ENCODE measurements at regions not wholly inside any gene's neighbourhood (a gene's known extent, or its start where the extent isn't known, plus 50 kb on each side); places are given as distances from the start of the nearest gene placed in this dataset.
"Not testable (repeated sequence)": the region's sequence is repeated elsewhere in the genome, so short reads cannot be mapped to it uniquely, and the experiment has no call there.

GRCh38 chr9:38176251-38176650, 107.2 kb upstream of the SHB start:
- DNase-seq (ENCODE audit: low read depth) = no peak
- TF ChIP-seq CTCF (IDR thresholded peaks at IDR 0.05; ENCODE audit: insufficient read depth, low read depth, low read length, missing control alignments) = no peak

GRCh38 chr9:38175423-38175822, 106.4 kb upstream of the SHB start:
- no peak for DNase-seq (ENCODE audit: low read depth)
- H3K4me3 ChIP-seq (ENCODE audit: low read depth, low read length) = no peak overlapping the region
- TF ChIP-seq CTCF (IDR thresholded peaks at IDR 0.05; ENCODE audit: insufficient read depth, low read depth, low read length, missing control alignments) = no peak

More at GRCh38 chr9:38176251-38176650, 107.2 kb upstream of the SHB start:
- no peak overlapping the region for H3K4me3 ChIP-seq (ENCODE audit: low read depth, low read length)

- TF ChIP-seq CTCF (IDR thresholded peaks at IDR 0.05; ENCODE audit: insufficient read depth, low read depth, low read length, missing control alignments) = no peak
- no peak overlapping the region for H3K4me3 ChIP-seq (ENCODE audit: low read depth, low read length)
- no peak for DNase-seq (ENCODE audit: low read depth)
Observed at GRCh38 chr9:38172586-38172985, 103.6 kb upstream of the SHB start.

GRCh38 chr9:38171926-38172325, 102.9 kb upstream of the SHB start:
- TF ChIP-seq CTCF (IDR thresholded peaks at IDR 0.05; ENCODE audit: insufficient read depth, low read depth, low read length, missing control alignments) = no peak
- DNase-seq (ENCODE audit: low read depth) = no peak
- H3K4me3 ChIP-seq (ENCODE audit: low read depth, low read length) = no peak overlapping the region

- TF ChIP-seq CTCF (IDR thresholded peaks at IDR 0.05; ENCODE audit: insufficient read depth, low read depth, low read length, missing control alignments) = no peak
- no peak for DNase-seq (ENCODE audit: low read depth)
- H3K4me3 ChIP-seq (ENCODE audit: low read depth, low read length) = no peak overlapping the region
Observed at GRCh38 chr9:38171538-38171884, 102.5 kb upstream of the SHB start.

- DNase-seq (ENCODE audit: low read depth) = peak; percentile 42
- H3K4me3 ChIP-seq (ENCODE audit: low read depth, low read length) = not testable (repeated sequence)
Observed at GRCh38 chr9:38170763-38171537, 101.9 kb upstream of the SHB start.

- DNase-seq (ENCODE audit: low read depth); H3K4me3 ChIP-seq (ENCODE audit: low read depth, low read length): not testable (repeated sequence)
Observed at GRCh38 chr9:38170155-38170554, 101.1 kb upstream of the SHB start.

GRCh38 chr9:38166501-38166900, 97.5 kb upstream of the SHB start:
- TF ChIP-seq CTCF (IDR thresholded peaks at IDR 0.05; ENCODE audit: insufficient read depth, low read depth, low read length, missing control alignments) = no peak
- no peak overlapping the region for H3K4me3 ChIP-seq (ENCODE audit: low read depth, low read length)
- peak; percentile 40 for DNase-seq (ENCODE audit: low read depth)
